Left kidney (tissue), 1 donor: ENCODE measurements at regions not wholly inside any gene's neighbourhood (a gene's known extent, or its start where the extent isn't known, plus 50 kb on each side); places are given as distances from the start of the nearest gene placed in this dataset.

Experiments used
- DNase-seq: peaks from one replicate; pipeline ENCODE4 v3.0.0-alpha.2; 2013

GRCh38 chr6:6376845-6377244 lies 56.4 kb upstream of the F13A1 start:
- no peak for DNase-seq

DNA sequence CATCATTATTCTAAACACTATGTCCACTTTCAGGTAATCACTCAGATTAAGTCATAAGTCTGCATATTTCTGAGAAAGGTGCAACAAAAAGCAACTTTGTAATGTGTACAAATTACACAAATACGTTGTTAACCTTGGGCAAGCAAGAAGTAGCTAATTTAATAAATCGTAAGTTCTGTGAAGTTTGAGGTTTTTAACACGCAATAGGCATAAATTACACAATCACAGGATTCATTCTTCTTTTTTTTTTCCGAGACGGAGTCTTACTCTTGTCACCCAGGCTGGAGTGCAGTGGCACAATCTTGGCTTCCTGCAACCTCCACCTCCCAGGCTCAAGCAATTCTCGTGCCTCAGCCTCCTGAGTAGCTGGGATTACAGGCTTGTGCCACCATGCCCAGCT lies 57.2 kb upstream of the F13A1 start:
- no peak for DNase-seq

- no peak for DNase-seq
Measured at GRCh38 chr6:6379573-6379972, 59.1 kb upstream of the F13A1 start.

- DNase-seq, result no peak
Measured at GRCh38 chr6:6384520-6384919, 64.1 kb upstream of the F13A1 start.

DNA sequence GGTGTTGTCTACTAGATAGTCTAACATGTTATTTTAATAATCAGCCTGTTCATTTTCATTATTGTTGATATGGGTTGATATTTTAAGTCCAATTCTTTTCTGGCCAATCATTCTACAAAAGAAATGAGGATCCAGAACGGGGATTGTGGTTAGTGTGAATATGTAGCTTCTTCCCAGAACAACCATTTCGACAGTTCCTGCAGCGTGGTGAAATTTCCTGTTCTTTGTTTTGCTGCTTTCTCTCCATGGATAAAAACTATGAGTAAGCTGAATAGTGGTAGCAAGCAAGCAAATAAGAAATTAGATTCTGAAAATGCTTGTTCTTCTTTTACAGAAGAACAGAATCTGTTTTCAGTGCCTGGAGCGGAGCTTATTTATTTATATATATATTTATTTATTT lies 65.5 kb upstream of the F13A1 start:
- no peak for DNase-seq

GRCh38 chr6:6390849-6391602 lies 70.6 kb upstream of the F13A1 start:
- no peak for DNase-seq

DNA sequence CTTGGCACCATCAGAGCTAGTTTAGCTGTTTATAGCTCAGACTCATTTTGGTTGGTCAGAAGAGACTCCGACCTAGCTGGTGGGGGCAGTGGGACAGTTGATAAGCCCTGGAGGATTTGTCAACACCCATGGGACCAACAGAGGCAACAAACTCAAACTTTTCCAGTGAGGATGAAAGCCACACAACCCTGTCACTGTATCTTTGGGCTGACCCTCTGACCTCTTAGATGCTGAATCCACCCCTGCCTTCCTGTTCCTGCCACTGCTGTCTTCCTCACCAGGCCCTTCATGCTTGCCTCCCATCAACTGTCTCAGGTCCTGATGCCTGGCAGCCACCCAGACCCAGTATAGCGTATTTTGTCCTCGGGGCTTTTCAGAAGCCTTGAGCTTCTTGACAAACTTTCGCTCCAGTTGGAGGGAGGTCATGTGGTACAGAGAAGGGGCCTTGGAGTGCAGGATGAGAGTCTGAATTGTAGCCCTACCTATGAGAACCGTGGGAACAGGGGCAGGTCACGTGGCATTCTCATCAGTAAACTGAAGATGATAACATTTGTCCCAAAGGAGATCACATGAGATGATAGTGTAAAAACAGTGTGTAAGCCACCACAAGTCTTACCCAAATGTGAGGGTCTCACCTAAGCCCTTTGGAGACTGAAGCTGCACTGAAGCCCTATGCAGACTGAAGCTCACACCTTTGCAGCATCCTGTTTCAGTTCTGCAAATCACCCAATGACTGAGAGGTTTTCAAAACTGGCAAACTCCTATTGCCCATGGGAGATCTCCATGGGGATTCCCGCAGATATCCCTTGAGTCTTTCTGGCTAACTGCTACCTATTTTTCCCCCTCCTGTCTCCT lies 72.0 kb upstream of the F13A1 start:
- DNase-seq, result no peak

GRCh38 chr6:6393069-6393529 lies 72.6 kb upstream of the F13A1 start:
- no peak for DNase-seq

GRCh38 chr6:6395581-6396197 lies 75.2 kb upstream of the F13A1 start:
- DNase-seq, result no peak

GRCh38 chr6:6397842-6398241 lies 77.4 kb upstream of the F13A1 start:
- no peak for DNase-seq

DNA sequence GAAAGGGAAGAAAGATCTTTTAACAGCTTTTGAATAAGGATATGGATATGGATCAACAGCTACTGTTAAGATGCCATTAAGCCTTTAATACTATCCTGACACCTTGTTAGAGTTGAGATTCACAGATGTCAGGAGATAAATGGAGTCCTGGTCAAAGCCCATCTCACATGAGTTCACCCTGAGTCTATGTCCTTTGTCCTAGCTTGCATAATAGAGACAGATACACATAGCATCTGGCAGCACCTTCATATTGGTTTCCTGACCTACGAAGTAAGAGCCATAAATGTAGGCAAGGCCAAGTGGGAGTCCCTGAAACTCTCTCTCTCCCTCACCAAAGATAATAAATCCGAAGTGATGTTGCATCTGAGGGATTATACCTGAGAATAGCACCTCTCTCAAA lies 79.1 kb upstream of the F13A1 start:
- no peak for DNase-seq

DNA sequence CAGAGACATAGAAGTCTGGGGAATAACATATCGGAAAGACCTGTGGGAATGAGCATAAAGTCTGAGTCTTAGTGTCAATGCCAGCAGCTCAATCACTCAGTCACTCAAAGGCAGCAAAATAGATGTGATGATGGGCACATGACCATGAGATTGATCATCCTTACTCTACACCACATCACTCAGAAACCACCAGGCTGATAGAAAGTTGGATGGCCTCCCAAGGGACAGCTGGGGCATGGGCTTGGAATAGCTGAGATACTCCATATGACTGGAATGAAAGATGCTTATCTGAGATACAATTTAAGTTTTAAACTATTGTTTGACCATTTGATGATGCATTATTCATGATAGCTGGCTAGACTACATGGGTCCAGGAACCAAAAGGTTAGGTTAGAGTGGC lies 80.9 kb upstream of the F13A1 start:
- no peak for DNase-seq

GRCh38 chr6:6402006-6402405 lies 81.5 kb upstream of the F13A1 start:
- DNase-seq, result no peak

DNA sequence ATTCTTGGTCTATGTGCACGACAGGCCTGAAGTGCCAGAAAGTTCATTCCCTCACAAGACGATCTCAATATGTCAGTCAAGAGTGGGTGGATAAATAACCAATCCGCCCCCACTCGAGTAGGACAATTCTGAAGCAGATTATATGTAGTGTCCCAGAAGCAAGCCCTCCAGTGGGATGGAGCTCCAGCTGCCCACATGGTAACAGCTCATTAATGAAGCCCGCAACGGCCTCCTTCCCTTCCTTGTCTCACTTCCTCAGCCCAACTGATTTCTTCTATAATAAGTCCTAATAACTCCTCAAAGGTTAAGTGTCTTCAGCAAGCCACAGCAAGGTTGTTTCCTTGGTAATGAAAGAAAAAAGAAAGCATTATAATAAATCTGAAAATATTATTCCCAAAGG lies 82.1 kb upstream of the F13A1 start:
- no peak for DNase-seq

DNA sequence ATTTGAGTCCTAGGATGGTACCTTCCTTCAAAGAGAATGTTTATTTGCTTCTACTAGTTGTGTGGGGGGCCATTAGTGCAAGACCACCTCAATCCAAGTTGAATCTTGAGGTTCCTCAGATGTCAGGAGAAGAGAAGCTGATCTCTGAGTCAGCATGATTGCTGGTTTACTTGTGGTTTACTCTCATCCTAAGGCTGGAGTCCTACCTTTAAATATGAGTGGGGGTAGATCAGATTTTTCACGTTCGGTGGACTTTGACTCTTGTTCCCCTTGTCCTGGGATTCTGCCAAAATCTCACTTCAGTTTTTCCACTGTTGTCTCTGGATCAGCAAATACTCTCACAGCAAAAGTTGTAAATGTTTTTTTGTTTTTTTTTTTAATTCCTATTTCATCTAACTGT lies 84.6 kb upstream of the F13A1 start:
- no peak for DNase-seq

GRCh38 chr6:6405997-6406714 lies 85.7 kb upstream of the F13A1 start:
- DNase-seq, result no peak

GRCh38 chr6:6406715-6407070 lies 86.2 kb upstream of the F13A1 start:
- no peak for DNase-seq

- DNase-seq, result no peak
Measured at GRCh38 chr6:6407071-6407741, 86.7 kb upstream of the F13A1 start.

DNA sequence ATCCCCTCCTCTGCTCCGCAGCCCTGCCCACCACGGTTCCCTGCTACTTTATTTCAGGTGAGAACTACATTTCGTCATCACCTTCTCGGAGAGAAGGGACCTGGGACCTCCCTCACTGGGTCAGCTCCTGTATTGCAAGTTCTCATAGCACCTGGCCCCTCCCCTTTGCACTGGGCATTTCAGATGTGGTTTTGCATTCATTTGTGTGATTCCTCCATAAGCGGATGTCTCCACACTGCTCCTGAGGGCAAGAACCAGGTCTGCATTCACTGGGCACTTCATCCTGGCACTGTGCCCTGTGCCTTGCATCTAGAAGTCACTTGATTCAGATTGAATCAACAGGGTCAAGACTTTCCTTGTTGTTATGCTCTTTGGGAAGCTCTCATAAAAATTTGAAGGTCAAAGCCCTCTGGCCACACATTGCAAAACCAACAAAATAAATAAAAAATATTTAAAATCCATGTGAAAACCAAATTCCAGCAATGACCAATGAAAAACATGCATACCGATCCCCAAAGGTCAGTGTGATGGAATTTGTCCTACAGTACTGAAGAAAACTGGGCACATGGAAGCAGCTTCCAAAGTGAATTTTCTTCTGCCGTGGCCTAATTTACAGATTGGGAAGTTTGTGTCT lies 89.1 kb upstream of the F13A1 start:
- no peak for DNase-seq

DNA sequence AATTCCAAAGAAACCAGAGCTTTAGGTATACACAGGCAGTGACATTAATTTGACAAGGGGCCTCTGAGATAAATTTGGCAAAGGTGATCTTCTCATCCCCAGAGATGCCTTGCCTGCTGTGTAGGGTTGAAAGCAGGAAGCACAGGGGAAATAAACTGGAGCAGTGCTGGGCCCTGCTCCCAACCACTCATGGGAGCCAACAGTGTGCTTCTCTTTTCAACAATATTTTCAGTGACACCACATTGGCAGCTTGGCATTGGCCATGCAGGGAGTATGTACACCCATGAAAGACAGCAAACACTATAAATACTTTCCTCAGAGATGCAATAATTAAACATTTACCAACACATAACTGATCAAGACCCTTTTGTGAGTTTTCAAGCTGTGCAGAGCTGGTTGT lies 90.7 kb upstream of the F13A1 start:
- DNase-seq, result no peak

GRCh38 chr6:6412221-6412620 lies 91.8 kb upstream of the F13A1 start:
- DNase-seq, result no peak
